Hepatocyte (in vitro differentiated cells): ENCODE measurements at regions not wholly inside any gene's neighbourhood (a gene's known extent, or its start where the extent isn't known, plus 50 kb on each side); places are given as distances from the start of the nearest gene placed in this dataset.

Experiments
- CTCF ChIP-seq: fragments of 200-600 bp; sonication (generic); IDR thresholded peaks from 2 replicates; pipeline ENCODE4 v1.5.1; 2016; ENCODE audit warnings: antibody characterized with exemption, mild to moderate bottlenecking; ENCODE audit not compliant: poor library complexity
- EZH2phosphoT487 ChIP-seq: fragments of 200-600 bp; sonication (generic); IDR thresholded peaks from one replicate; pipeline ENCODE4 v1.6.1; 2018; ENCODE audit warnings: antibody characterized with exemption, mild to moderate bottlenecking, low read depth, moderate library complexity; ENCODE audit not compliant: unreplicated experiment, severe bottlenecking

GRCh38 chr12:83826112-83826511 is 1086.5 kb downstream of the SLC6A15 start:
- TF ChIP-seq CTCF (peak; percentile 48), EZH2phosphoT487 (no peak)
